ENCODE measurements at regions not wholly inside any gene's neighbourhood (a gene's known extent, or its start where the extent isn't known, plus 50 kb on each side); places are given as distances from the start of the nearest gene placed in this dataset.

DNA sequence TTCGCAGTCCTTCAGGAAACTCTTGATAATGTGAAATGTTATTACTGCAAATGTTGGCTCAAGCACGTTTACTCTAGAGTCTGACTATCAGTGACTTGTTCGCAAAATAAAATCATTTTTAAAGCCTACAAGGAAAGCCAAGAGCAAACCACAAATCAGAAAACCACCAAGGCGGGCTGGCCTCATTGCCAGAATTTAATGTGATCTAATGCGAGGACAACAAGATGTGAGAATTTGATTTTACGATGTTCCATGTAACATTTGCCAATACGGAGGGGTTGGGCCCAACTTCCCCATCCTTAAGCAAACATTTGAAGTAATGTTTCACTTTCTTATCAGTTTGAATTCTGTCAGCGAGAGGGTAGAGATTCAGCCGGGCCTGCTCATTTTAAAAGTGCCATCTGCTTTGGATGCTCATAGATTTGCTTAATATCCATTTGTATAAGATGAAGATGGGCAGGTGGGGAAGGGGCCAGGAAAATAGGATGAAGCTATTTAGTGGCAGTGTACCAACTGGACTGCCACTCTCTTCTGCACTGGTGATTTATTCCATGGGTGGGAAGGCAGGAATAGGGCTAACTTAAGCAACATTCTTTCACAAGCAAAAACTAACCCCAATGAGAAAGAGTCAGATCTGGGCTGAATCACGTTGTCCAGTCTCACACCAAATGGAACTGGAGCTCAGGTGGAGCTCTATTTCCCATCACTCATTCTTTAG is 225.3 kb downstream of the ANAPC10 start:
- TF ChIP-seq POLR2A (IDR thresholded peaks at IDR 0.05) (no peak), EP300 (IDR thresholded peaks at IDR 0.05) (no peak), POLR2AphosphoS5 (IDR thresholded peaks at IDR 0.05) (no peak)
- TF ChIP-seq, protein P1, sequence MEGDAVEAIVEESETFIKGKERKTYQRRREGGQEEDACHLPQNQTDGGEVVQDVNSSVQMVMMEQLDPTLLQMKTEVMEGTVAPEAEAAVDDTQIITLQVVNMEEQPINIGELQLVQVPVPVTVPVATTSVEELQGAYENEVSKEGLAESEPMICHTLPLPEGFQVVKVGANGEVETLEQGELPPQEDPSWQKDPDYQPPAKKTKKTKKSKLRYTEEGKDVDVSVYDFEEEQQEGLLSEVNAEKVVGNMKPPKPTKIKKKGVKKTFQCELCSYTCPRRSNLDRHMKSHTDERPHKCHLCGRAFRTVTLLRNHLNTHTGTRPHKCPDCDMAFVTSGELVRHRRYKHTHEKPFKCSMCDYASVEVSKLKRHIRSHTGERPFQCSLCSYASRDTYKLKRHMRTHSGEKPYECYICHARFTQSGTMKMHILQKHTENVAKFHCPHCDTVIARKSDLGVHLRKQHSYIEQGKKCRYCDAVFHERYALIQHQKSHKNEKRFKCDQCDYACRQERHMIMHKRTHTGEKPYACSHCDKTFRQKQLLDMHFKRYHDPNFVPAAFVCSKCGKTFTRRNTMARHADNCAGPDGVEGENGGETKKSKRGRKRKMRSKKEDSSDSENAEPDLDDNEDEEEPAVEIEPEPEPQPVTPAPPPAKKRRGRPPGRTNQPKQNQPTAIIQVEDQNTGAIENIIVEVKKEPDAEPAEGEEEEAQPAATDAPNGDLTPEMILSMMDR (IDR thresholded peaks at IDR 0.05), result no peak
